ENCODE measurements at regions not wholly inside any gene's neighbourhood (a gene's known extent, or its start where the extent isn't known, plus 50 kb on each side); places are given as distances from the start of the nearest gene placed in this dataset.

GRCh38 chr11:130737866-130738431 lies 178.3 kb downstream of the SNX19 start:
- peak; percentile 99 for DNase-seq (ENCODE audit: low read depth)

- peak; percentile 92 for DNase-seq (ENCODE audit: low read depth)
Measured at GRCh38 chr11:130738611-130739010, 177.7 kb downstream of the SNX19 start.

- DNase-seq (ENCODE audit: low read depth), result peak; percentile 37
Measured at GRCh38 chr11:130740819-130741218, 175.5 kb downstream of the SNX19 start.

- no peak for DNase-seq (ENCODE audit: low read depth)
Measured at GRCh38 chr11:130744794-130745193, 171.5 kb downstream of the SNX19 start.

- no peak for DNase-seq (ENCODE audit: low read depth)
Measured at GRCh38 chr11:130749216-130749615, 167.1 kb downstream of the SNX19 start.

GRCh38 chr11:130760515-130761125 lies 155.7 kb downstream of the SNX19 start:
- no peak for DNase-seq (ENCODE audit: low read depth)

- DNase-seq (ENCODE audit: low read depth), result peak; percentile 23
Measured at GRCh38 chr11:130761560-130762220, 154.6 kb downstream of the SNX19 start.

GRCh38 chr11:130762638-130763037 lies 153.6 kb downstream of the SNX19 start:
- DNase-seq (ENCODE audit: low read depth), result no peak

- DNase-seq (ENCODE audit: low read depth), result peak; percentile 29
Measured at GRCh38 chr11:130763087-130763980, 152.9 kb downstream of the SNX19 start.

- DNase-seq (ENCODE audit: low read depth), result no peak
Measured at GRCh38 chr11:130765406-130765805, 150.9 kb downstream of the SNX19 start.

GRCh38 chr11:130765951-130766649 lies 150.2 kb downstream of the SNX19 start:
- DNase-seq (ENCODE audit: low read depth), result peak; percentile 82

- DNase-seq (ENCODE audit: low read depth), result no peak
Measured at GRCh38 chr11:130766650-130767565, 149.4 kb downstream of the SNX19 start.

- DNase-seq (ENCODE audit: low read depth), result peak; percentile 14
Measured at GRCh38 chr11:130769782-130770535, 146.3 kb downstream of the SNX19 start.

- DNase-seq (ENCODE audit: low read depth), result peak; percentile 54
Measured at GRCh38 chr11:130771708-130772107, 144.6 kb downstream of the SNX19 start.

- DNase-seq (ENCODE audit: low read depth), result peak; percentile 97
Measured at GRCh38 chr11:130772266-130773227, 143.7 kb downstream of the SNX19 start.

GRCh38 chr11:130773244-130773820 lies 142.9 kb downstream of the SNX19 start:
- DNase-seq (ENCODE audit: low read depth), result peak; percentile 4

GRCh38 chr11:130774703-130775102 lies 141.6 kb downstream of the SNX19 start:
- peak; percentile 32 for DNase-seq (ENCODE audit: low read depth)

GRCh38 chr11:130775306-130776060 lies 140.8 kb downstream of the SNX19 start:
- peak; percentile 88 for DNase-seq (ENCODE audit: low read depth)

Measured in EH (cell line).